Calu3 (cell line): ENCODE measurements at regions not wholly inside any gene's neighbourhood (a gene's known extent, or its start where the extent isn't known, plus 50 kb on each side); places are given as distances from the start of the nearest gene placed in this dataset.
"Not testable (repeated sequence)": the region's sequence is repeated elsewhere in the genome, so short reads cannot be mapped to it uniquely, and the experiment has no call there.

Experiments used
- BruUV-seq: library from RNA; stranded (reverse); fragments of 400-500 nt; replicated peaks from 2 replicates; lab custom pipeline; 2021; lab: Mats Ljungman, UMichigan
- CTCF ChIA-PET: fragments of 300-600 bp; sonication (Branson Sonifier 250); formaldehyde crosslinking; loops from one replicate; lab custom pipeline; 2022; ENCODE audit warnings: antibody characterized with exemption; lab: Charles Lee
- DNase-seq: peaks from one replicate; pipeline ENCODE4 v3.0.0; 2022
- H3K27ac Mint-ChIP-seq: one replicate; pipeline ENCODE4 v1.8.0; 2022; ENCODE audit warnings: mixed read lengths; ENCODE audit not compliant: unreplicated experiment
- H3K27me3 Mint-ChIP-seq: one replicate; pipeline ENCODE4 v1.8.0; 2022; ENCODE audit warnings: mixed read lengths; ENCODE audit not compliant: unreplicated experiment
- H3K36me3 Mint-ChIP-seq: one replicate; pipeline ENCODE4 v1.8.0; 2022; ENCODE audit warnings: mild to moderate bottlenecking, moderate library complexity, mixed read lengths; ENCODE audit not compliant: insufficient read depth, unreplicated experiment
- H3K4me1 Mint-ChIP-seq: one replicate; pipeline ENCODE4 v1.8.0; 2022; ENCODE audit warnings: mild to moderate bottlenecking, low read depth, mixed read lengths; ENCODE audit not compliant: unreplicated experiment
- H3K4me3 Mint-ChIP-seq: one replicate; pipeline ENCODE4 v1.8.0; 2022; ENCODE audit warnings: mild to moderate bottlenecking, low read depth, moderate library complexity, mixed read lengths; ENCODE audit not compliant: unreplicated experiment
- H3K9me3 Mint-ChIP-seq: one replicate; pipeline ENCODE4 v1.8.0; 2022; ENCODE audit warnings: low read depth, mixed read lengths; ENCODE audit not compliant: unreplicated experiment
- intact Hi-C: fragments of 100-400 bp; cut with micrococcal nuclease; formaldehyde crosslinking; loops from one replicate; pipeline ENCODE4 v1.10.0; 2022; ENCODE audit not compliant: unreplicated experiment
- TF ChIP-seq, protein P1 (sequence below): fragments of 200-600 bp; IDR thresholded peaks from one replicate; pipeline ENCODE4 v1.8.0; 2022; ENCODE audit warnings: antibody characterized with exemption; ENCODE audit not compliant: unreplicated experiment

DNA sequence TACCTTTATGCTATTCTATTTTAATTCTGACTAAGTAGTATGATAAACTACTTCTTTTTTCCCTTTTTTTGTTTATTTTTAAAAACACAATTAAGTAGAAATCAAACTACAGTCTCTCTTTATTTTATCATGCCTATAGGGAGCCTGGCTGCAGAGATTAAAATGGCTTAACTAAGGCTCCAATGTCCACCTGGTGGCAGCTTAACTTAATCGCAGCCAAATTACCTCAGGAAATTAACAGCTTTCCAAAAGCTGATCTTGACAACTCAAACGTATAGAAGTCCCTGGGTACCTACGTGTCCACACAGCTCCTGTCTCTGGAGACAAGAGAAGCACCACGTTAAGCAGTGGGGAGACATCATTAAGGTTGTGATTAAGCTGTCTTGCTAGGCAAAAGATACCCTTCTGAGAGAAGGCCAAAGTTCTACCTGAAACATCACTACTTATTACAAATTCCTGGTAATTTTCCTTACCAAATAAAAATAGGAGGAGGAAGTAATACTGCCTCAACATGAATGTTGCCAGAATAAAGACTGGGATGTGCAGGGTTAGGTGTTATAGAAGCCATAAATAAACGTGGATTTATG lies 63.2 kb upstream of the SNX19 start:
- Mint-ChIP-seq H3K4me3 (no peak overlapping the region), H3K27ac (no peak overlapping the region), H3K36me3 (no peaks in the 10 kb centered on the region), H3K4me1 (no peaks in the 10 kb centered on the region), H3K27me3 (peaks cover 16% of the 10 kb centered on the region), H3K9me3 (peaks cover 2% of the 10 kb centered on the region)
- TF ChIP-seq, protein P1, sequence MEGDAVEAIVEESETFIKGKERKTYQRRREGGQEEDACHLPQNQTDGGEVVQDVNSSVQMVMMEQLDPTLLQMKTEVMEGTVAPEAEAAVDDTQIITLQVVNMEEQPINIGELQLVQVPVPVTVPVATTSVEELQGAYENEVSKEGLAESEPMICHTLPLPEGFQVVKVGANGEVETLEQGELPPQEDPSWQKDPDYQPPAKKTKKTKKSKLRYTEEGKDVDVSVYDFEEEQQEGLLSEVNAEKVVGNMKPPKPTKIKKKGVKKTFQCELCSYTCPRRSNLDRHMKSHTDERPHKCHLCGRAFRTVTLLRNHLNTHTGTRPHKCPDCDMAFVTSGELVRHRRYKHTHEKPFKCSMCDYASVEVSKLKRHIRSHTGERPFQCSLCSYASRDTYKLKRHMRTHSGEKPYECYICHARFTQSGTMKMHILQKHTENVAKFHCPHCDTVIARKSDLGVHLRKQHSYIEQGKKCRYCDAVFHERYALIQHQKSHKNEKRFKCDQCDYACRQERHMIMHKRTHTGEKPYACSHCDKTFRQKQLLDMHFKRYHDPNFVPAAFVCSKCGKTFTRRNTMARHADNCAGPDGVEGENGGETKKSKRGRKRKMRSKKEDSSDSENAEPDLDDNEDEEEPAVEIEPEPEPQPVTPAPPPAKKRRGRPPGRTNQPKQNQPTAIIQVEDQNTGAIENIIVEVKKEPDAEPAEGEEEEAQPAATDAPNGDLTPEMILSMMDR: no peak
- no peak for DNase-seq
- CTCF ChIA-PET: no interaction called here
- no TSS peak for BruUV-seq
- intact Hi-C loops: no loop called here

DNA sequence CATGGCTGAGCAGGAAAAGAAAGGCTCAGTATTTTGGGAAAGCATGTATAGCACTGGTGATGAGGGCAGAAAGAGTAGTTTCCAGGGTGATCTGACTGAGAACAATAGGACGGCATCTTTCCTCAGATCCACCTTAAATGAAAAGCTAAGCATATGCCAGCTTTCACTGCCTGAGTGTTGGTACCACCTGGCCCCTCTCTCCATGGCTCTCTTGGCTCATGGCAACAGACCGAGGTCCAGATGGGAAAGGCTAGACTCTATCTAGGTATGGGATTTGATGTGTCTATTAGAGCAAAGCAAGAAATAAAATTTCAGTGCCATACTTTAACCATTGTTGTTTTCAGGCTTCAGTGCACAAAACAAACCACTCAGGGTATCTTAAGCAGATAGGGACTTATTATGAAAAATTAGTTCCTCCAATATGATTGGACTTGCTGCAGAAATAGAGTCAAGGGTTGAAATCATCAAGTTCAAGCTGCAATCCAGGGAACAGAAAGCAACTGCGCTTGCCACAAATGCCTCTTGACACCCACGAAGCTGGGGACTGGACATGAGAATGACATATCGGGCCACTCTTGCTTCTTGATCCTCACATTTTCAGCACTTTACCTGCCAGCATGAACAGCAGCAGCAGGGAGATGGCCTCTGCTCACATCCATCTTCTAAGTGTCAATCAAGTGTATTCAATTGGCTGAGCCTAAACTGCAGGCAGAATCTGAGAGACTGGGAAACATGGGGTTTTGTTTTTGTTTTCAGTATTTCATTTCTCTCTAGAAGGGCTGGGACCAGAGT lies 64.0 kb upstream of the SNX19 start:
- peaks cover 2% of the 10 kb centered on the region for H3K9me3 Mint-ChIP-seq
- no TSS peak for BruUV-seq
- H3K36me3 Mint-ChIP-seq: no peaks in the 10 kb centered on the region
- TF ChIP-seq, protein P1: no peak
- H3K27ac Mint-ChIP-seq: no peak overlapping the region
- H3K27me3 Mint-ChIP-seq: peaks cover 9% of the 10 kb centered on the region
- no peak for DNase-seq
- H3K4me1 Mint-ChIP-seq: no peaks in the 10 kb centered on the region
- CTCF ChIA-PET: no interaction called here
- intact Hi-C loops: no loop called here
- no peak overlapping the region for H3K4me3 Mint-ChIP-seq

DNA sequence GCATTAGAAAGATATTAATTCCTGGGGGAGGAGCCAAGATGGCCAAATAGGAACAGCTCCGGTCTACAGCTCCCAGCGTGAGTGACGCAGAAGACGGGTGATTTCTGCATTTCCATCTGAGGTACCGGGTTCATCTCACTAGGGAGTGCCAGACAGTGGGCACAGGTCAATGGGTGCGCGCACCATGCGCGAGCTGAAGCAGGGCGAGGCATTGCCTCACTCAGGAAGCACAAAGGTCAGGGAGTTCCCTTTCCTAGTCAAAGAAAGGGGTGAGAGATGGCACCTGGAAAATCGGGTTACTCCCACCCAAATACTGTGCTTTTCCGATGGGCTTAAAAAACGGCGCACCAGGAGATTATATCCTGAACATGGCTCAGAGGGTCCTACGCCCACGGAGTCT lies 68.0 kb upstream of the SNX19 start:
- CTCF ChIA-PET, H3K27ac Mint-ChIP-seq, H3K4me1 Mint-ChIP-seq, H3K27me3 Mint-ChIP-seq, H3K9me3 Mint-ChIP-seq, intact Hi-C loops, H3K4me3 Mint-ChIP-seq, DNase-seq, H3K36me3 Mint-ChIP-seq, BruUV-seq: not testable (repeated sequence)

DNA sequence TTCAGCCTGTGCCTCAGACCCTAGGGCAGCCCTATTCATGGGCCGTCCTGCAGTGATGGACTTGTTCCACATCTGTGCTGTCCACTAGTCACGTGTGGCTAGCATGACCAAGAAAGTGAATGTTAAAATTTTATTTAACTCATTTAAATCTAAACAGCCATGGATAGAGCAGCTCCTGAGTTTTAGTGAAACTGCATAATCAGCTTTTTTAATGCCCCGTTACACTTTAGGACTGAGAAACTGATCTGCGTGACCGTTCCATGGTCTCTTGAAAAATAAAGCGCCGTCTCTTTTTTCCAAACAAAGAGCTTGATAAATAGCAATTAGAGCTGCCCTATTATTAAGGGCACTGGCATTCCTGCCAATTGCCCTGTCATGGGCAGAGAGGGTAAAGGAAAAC lies 76.5 kb upstream of the SNX19 start:
- intact Hi-C loops: no loop called here
- CTCF ChIA-PET: no interaction called here
- no peak for DNase-seq
- TF ChIP-seq, protein P1: no peak
- Mint-ChIP-seq H3K27me3 (no peaks in the 10 kb centered on the region), H3K4me1 (no peaks in the 10 kb centered on the region), H3K27ac (no peak overlapping the region), H3K9me3 (peaks cover 10% of the 10 kb centered on the region), H3K36me3 (no peaks in the 10 kb centered on the region), H3K4me3 (no peak overlapping the region)
- BruUV-seq: no TSS peak

DNA sequence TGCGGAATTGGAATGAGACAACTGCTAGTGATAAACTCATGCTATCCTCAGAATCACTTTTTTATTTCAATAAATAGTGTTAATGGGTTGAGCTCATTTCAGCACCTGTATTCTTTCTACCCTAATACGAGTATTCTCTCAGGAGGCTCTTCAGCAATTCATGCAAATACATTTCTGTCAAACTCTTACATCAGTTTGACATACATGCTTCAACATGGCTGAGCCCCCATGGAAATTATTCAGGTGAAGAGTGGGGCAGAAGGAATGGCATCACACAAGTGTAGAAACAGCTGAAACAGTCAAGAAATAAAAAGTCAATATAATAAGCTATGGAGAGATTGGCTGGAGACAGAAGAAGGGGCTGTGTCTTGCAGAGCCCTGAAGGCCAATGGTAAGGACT lies 77.8 kb upstream of the SNX19 start:
- Mint-ChIP-seq H3K4me3 (no peak overlapping the region), H3K27me3 (no peaks in the 10 kb centered on the region), H3K9me3 (peaks cover 13% of the 10 kb centered on the region), H3K36me3 (no peaks in the 10 kb centered on the region), H3K27ac (no peak overlapping the region), H3K4me1 (no peaks in the 10 kb centered on the region)
- CTCF ChIA-PET: interaction anchor here (1.1 kb wide), 1 partner anchor 12 kb away, joined by 3 read pairs; no protein-coding TSS in a partner anchor
- DNase-seq: no peak
- BruUV-seq: no TSS peak
- intact Hi-C loops: no loop called here
- TF ChIP-seq, protein P1: no peak
